ENCODE measurements at regions not wholly inside any gene's neighbourhood (a gene's known extent, or its start where the extent isn't known, plus 50 kb on each side); places are given as distances from the start of the nearest gene placed in this dataset.

GRCh38 chr13:89686171-89686570 is 1661.3 kb upstream of the MIR17HG start:
- ChIA-PET CTCF (ENCODE audit: low intra/inter-chr PET ratio) (no interaction called here), POLR2A (no interaction called here)
- Histone ChIP-seq H3K4me2 (ENCODE audit: insufficient read depth, low read length) (no peak overlapping the region), H3K4me3 (no peak overlapping the region), H3K9ac (ENCODE audit: insufficient read depth in 1 of 2, low read depth in 2 of 2, low read length in 2 of 2) (no peak overlapping the region), H3K36me3 (ENCODE audit: control insufficient read depth, insufficient read depth, low read length) (no peaks in the 10 kb centered on the region), H3K27ac (ENCODE audit: extremely low read depth, low read depth, low read length) (no peak overlapping the region), H3K79me2 (ENCODE audit: control insufficient read depth, insufficient read depth, low read length) (no peaks in the 10 kb centered on the region), H3K9me3 (replicated peaks; ENCODE audit: control insufficient read depth, insufficient read depth, low read depth, low read length) (no peaks in the 10 kb centered on the region), H3K27me3 (ENCODE audit: control insufficient read depth in 2 of 2, insufficient read depth in 2 of 2, low read length in 2 of 2) (no peaks in the 10 kb centered on the region), H3K9me1 (ENCODE audit: control insufficient read depth, insufficient read depth, low read length) (no peaks in the 10 kb centered on the region), H2AFZ (ENCODE audit: low read depth, low read length) (no peak overlapping the region), H4K20me1 (replicated peaks; ENCODE audit: control insufficient read depth, insufficient read depth, low read length) (no peaks in the 10 kb centered on the region), H3K4me1 (replicated peaks in 1 of 2; ENCODE audit: control insufficient read depth in 2 of 2, insufficient read depth in 2 of 2, low read length in 2 of 2) (no peaks in the 10 kb centered on the region)
- DNase-seq (ENCODE audit: extremely low read depth in 1 of 4, low spot score in 3 of 4) (no peak), FAIRE-seq (no peak), ATAC-seq (no peak)
- intact Hi-C loops (cut with micrococcal nuclease) (no loop called here), in situ Hi-C loops (cut with MboI) (no loop called here)
- WGBS (ENCODE audit: insufficient coverage, low coverage, missing lambda C conversion rate): 0% methylated on average over 4 of the region's 5 CpGs
- BruUV-seq (replicated peaks): no TSS peak
- TF ChIP-seq E2F5 (CRISPR knock-in tag; IDR thresholded peaks at IDR 0.05): no peak
- no peak for TF ChIP-seq ZNF77 (CRISPR knock-in tag; IDR thresholded peaks at IDR 0.05)
- no peak for TF ChIP-seq ZFP1 (CRISPR knock-in tag; IDR thresholded peaks at IDR 0.05)
- TF ChIP-seq HDAC3 (IDR thresholded peaks at IDR 0.05; ENCODE audit: borderline replicate concordance, partially characterized antibody): no peak
- no peak for TF ChIP-seq CHD4 (IDR thresholded peaks at IDR 0.05; ENCODE audit: insufficient read depth, insufficient replicate concordance, low read depth, low read length, poor library complexity, severe bottlenecking)
- no peak for TF ChIP-seq USF2 (CRISPR knock-in tag; IDR thresholded peaks at IDR 0.05)
- TF ChIP-seq MAX (CRISPR knock-in tag; IDR thresholded peaks at IDR 0.05): no peak
- no peak for TF ChIP-seq MAFF (IDR thresholded peaks at IDR 0.05; ENCODE audit: low read length)
- TF ChIP-seq ILF3 (IDR thresholded peaks at IDR 0.05; ENCODE audit: borderline replicate concordance): no peak
- TF ChIP-seq KDM4B (IDR thresholded peaks at IDR 0.05; ENCODE audit: borderline replicate concordance in 2 of 2, low read depth in 1 of 2): no peak
- no peak for TF ChIP-seq MTA1 (IDR thresholded peaks at IDR 0.05; ENCODE audit: borderline replicate concordance)
- TF ChIP-seq TOE1 (IDR thresholded peaks at IDR 0.05; ENCODE audit: borderline replicate concordance): no peak
- no peak for TF ChIP-seq TOE1 (CRISPR knock-in tag; IDR thresholded peaks at IDR 0.05; ENCODE audit: borderline replicate concordance, low read depth)
- TF ChIP-seq MEF2D (tag; conservative IDR thresholded peaks at IDR 0.05; ENCODE audit: low read depth): no peak
- no peak for TF ChIP-seq KHSRP (IDR thresholded peaks at IDR 0.05)
- no peak for TF ChIP-seq MCM7 (IDR thresholded peaks at IDR 0.05)
- no peak for TF ChIP-seq KAT7 (CRISPR knock-in tag; IDR thresholded peaks at IDR 0.05; ENCODE audit: borderline replicate concordance)

All from K562 (cell line).